SKM-1 treated with dmso at 0.1 percent for 144 hours (cell line): ENCODE measurements at regions not wholly inside any gene's neighbourhood (a gene's known extent, or its start where the extent isn't known, plus 50 kb on each side); places are given as distances from the start of the nearest gene placed in this dataset.
"Not testable (repeated sequence)": the region's sequence is repeated elsewhere in the genome, so short reads cannot be mapped to it uniquely, and the experiment has no call there.

ENCODE experiments used
- DNase-seq: peaks from one replicate; lab custom pipeline; 2025; ENCODE audit not compliant: unreplicated experiment; lab: John Stamatoyannopoulos, UW

DNA sequence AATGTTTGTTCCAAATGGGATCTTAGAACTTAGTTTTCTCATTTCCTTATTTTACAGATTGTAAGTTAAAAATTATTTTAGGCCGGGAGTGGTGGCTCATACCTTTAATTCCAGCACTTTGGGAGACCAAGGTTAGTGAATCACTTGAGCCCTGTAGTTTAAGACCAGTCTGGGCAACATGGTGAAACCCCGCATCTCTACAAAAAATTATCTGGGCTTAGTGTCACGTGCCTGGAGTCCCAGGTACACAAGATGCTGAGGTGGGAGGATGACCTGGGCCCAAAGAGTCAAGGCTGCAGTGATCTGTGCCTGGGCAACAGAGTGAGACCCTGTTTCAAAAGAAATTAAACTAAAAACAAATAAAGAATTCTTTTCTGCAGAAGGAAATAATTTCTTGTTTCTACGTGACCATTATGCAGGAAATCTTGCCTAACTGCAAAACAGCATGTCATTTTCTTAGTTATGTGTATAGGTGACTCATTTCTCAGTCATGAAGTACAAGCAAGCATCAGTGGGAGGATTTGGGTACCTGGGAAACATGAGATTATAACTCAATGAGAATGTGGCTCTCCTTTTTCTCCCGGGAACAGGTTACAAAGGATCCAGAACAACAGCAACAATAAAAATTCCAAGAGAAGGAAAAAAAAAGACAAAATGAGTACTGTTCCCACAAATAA lies 375.1 kb upstream of the ST8SIA4 start:
- DNase-seq = no peak

DNA sequence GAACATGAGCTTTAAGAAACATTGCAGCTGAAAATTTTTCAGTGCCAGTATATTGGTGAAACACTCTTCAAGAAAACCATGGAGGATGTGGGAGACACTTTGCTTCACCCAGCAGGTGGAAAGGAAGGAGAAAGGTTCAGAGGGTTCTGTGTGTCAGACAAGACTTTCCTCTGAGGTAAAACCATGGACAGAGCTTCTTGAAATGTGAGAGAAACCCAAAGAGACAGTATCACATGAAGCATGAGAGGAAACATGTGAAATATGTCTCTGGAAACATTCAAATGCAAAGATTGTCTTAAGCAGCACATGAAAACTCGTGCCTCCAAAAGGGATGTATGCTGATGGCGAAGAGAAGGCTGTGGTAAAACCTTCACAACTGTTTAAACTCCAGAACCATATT lies 368.9 kb upstream of the ST8SIA4 start:
- DNase-seq = no peak

DNA sequence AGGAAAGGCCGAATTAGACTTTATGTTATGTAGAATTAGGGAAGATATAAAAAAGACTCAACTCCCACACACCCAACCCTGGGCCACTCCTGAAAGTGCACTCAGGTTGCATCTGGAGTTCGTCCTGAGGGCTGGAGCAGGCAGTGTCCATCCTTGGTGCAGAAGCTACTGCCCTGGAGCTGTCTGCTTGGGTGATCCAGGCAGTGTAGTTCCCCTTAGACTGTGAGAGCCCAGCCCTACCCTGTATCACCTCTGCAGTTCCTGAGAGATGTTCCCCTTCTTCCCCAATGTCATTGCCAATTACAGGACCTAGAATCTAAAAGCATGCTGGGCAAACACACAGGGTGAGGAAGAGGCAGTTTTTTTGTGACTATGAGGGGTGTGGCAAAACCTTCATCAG lies 368.3 kb upstream of the ST8SIA4 start:
- DNase-seq = no peak

DNA sequence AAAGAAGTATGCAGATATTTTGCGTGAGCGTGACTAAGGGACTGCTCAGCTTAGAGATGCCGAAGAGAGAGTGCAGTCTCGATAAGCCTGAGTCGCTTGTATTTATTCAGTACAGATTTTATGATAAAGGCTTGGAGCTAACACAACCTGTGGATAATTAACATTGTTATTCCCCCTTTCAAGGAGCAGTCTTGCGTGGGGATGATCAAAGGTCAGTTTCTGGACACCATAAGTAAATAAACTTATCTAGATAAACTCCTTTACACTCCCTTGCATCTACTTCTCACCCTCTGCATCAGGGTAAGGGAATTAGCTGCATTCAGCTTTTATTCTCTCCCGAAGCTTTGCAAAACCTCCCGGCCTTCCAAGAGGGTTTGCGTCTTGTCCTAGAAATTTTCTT lies 357.8 kb upstream of the ST8SIA4 start:
- no peak for DNase-seq

DNA sequence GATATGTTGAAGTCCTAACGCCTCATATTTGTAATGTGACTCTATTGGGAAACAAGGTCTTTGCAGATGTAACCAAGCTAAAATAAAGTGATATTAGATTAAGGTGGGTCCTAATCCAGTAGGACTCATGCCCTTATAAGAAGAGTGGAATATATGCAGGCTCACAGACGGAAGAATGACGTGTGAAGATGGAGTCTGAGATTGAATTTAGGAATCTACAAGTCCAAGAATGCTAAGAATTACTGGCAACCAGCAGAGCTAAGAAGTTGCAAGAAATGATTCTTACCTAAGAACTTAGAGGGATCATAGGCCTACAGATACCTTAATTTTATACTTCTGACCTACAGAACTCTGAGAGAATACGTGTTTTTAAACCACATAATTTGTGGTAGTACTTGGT lies 350.0 kb upstream of the ST8SIA4 start:
- no peak for DNase-seq

DNA sequence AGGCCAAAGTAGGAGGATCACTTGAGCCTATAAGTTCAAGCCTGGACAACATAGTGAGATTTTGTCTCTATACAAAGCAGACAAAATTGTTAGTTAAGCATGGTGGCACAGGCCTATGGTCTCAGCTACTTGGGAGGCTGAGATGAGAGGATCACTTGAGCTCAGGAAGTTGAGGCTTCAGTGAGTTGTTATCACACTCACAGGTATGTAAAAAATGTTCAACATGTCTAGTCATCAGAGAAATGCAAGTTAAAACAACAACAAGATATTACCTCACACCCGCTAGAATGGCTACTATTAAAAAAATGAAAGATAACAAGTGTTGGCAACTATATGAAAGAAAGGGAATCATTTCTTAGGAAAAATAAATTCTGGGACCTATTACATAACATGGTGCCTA lies 341.5 kb upstream of the ST8SIA4 start:
- no peak for DNase-seq

DNA sequence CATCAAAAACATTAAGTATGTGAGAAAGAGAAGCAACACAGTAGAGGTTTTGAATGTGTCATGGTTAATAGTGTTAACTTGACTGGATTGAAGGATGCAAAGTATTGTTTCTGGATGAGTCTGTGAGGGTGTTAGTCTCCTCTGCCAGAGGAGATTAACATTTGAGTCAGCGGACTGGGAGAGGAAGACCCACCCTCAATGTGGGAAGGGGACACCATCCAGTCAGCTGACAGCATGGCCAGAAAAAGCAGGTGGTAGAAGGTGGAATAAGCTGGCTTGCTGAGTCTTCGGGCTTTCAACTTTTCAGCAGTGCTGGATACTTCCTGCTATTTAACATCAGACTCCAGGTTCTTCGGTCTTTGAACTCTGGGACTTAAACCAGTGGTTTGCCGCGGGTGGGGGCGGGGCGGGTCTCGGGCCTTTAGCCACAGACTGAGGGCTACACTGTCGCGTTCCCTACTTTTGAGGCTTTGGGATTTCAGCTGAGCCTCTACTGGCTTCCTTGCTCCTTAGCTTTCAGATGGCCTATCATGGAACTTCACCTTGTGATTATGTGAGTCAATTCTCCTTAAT lies 309.9 kb upstream of the ST8SIA4 start:
- no peak for DNase-seq

DNA sequence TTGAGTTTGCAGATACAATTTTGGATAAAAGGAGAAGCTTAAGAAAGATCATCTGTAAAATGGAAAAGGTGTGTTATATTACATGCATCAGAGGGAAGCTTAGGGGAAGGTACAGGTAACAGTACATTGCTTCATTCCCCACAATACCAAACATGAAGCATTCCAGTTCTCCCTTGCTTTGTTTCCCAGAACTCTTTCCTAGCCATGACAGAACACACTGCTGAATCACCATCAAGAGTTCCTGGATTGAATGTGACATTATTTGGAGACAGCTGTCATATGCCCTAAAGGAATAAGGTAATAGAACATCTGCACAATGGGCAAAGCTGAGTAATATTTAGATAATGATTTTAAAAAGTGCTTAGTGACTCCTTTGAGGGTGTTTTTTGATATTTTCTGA lies 303.5 kb upstream of the ST8SIA4 start:
- DNase-seq = no peak

DNA sequence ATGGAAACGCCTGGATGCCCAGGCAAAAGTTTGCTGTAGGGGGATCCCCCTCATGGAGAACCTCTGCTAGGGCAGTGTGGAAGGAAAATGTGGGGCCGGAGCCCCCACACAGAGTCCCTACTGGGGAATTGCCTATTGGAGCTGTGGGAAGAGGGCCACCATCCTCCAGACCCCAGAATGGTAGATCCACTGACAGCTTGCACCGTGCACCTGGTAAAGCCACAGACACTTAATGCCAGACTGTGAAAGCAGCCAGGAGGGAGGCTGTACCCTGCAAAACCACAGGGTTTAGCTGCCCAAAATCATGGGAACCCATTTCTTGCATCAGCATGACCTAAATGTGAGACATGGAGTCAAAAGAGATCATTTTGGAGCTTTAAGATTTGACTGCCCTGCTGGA lies 302.0 kb upstream of the ST8SIA4 start:
- DNase-seq = not testable (repeated sequence)

DNA sequence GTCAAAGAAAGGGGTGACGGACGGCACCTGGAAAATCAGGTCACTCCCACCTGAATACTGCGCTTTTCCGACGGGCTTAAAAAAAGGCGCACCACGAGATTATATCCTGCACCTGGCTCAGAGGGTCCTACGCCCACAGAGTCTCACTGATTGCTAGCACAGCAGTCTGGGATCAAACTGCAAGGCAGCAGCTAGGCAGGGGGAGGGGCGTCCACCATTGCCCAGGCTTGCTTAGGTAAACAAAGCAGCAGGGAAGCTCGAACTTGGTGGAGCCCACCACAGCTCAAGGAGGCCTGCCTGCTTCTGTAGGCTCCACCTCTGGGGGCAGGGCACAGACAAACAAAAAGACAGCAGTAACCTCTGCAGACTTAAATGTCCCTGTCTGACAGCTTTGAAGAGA lies 277.3 kb upstream of the ST8SIA4 start:
- not testable (repeated sequence) for DNase-seq

DNA sequence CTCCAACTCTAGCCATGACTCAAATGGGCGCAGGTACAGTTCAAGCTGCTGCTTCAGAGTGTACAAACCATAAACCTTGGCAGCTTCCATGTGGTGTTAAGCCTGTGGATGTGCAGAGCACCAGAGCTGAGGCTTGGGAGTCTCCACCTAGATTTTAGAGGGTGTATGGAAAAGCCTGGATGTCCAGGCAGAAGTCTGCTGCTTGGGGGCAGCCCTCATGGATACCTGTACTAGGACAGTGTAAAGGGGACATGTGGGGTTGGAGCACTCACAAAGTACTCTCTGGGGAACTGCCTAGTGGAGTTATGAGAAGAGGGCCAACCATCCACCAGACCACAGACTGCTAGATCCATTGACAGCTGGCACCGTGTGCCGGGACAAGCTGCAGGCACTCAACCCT lies 273.5 kb upstream of the ST8SIA4 start:
- DNase-seq = no peak

DNA sequence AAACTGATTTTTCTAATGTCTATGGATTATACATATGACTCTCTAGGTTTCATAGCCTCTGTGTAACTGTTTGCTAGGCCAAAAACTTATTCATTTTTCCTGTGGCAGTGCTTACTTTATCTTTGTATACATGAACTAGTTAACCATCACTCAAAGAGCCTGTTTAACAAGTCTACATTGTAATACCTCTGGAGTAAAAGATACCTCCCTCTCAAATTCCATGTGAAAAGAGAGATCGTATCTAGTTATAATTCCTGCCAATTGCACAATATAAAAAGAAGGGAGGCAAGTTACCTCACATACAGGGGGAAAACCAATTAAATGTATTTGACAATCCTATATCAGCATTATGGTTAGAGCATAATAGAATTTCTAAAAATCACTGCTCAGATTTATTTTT lies 271.9 kb upstream of the ST8SIA4 start:
- no peak for DNase-seq

DNA sequence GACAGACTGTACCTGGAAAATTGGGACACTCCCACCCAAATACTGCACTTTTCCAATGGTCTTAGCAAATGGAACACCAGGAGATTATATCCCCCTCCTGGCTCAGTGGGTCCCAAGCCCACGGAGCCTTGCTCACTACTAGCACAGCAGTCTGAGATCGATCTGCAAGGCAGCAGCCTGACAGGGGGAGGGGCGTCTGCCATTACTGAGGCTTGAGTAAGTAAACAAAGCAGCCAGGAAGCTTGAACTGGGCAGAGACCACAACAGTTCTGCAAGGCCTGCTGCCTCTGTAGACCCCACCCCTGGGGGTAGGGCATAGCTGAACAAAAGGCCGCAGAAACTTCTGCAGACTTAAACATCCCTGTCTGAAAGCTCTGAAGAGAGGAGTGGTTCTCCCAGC lies 260.0 kb upstream of the ST8SIA4 start:
- DNase-seq = no peak

DNA sequence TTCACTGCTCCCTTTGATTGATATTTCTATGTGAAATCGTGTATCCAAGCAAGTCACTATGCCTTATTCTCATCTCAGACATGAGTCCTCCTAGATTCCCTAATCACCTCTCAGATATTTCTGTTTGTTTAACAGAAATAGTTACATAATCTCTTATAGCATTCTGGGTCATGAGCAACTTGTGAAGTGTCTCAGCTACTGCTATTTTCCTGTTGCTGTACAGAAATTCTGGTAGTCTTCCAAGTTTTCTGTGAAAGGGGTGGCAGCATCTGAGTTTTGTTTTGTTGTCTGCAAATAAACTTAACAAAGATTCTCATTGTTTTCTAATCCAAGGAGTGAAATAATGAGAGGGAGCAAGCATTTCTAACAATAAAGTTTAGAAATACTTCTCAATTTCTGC lies 256.9 kb upstream of the ST8SIA4 start:
- no peak for DNase-seq

DNA sequence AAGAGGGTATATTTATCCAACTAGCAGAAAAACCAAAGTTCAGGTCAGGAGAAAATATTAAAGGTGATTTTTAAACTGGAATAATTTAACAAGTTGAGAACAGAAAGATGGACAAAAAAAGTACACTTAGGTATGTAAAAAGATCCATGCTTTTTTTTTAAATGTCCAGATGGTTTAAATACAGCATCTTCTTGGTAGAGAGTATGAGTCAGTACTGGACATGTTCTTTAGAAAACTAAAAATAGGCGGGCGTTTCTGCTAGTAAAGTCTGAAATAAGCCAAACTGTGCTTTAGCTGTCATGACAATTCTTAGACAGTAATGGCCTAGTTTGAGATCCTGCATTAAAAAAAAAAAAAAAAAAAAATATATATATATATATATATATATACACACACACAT lies 255.9 kb upstream of the ST8SIA4 start:
- DNase-seq = no peak

DNA sequence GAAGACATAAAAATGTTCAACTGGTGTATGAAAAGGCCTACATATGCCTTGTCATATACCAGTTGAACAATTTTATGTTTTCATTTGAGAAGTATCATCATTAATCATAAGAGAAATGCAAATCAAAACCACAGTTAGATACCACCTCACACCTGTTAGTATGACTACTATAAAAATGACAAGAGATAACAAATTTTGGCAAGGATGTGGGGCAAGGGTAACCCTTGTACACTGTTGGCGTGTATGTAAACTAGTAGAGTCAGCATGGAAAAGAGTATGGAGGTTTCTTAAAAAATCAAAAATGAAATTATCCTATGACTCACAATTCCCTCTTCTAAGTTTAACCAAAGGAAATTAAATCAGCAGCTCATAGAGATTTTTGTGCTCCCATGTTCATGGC lies 250.4 kb upstream of the ST8SIA4 start:
- no peak for DNase-seq

DNA sequence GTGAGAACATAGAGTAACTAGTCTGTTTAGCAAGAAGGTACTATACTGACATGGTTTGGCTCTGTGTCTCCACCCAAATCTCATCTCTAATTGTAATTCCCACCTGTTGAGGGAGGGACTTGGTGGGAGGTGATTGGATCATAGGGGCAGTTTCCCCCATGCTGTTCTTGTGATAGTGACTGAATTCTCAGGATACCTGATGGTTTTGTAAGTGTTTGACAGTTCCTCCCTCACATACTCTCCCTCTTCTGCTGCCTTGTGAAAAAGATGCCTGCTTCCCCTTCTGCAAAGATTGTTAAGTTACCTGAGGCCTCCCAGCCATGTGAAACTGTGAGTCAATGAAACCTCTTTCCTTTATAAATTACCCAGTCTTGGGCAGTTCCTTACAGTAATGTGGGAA lies 240.4 kb upstream of the ST8SIA4 start:
- no peak for DNase-seq

DNA sequence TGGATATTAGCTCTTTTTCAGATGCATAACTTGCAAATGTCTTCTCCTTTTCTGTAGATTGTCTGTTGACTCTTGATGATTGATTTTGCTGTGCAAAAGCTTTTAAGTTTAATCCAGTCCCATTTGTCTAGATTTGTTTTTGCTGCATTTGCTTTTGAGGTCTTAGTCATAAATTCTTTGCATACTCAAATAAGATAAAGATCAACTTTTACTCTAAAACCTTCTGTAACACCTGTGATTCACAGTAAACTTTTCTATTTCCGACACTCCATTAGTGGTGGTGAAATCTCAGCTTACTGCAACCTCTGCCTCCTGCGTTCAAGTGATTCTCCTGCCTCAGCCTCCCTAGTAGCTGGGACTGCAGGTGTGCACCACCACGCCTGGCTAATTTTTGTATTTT lies 239.0 kb upstream of the ST8SIA4 start:
- DNase-seq = no peak

DNA sequence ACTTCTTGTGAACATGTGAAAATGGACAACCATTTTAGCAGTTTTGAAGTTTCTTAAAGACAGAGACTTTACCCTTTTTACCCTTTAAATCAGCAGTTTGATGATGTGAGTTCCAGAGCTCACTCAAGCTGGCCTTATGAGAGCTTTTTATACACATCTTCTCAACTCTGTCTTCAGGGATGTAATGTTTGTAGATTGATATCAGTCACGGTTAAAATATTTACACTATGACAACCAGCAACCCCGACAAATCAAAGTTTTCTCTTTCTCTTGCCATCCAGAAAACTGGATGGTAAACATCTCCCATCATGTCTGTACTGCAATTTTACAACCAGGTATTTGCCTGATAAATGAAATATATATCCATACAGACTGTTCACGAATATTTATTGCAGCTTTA lies 233.4 kb upstream of the ST8SIA4 start:
- no peak for DNase-seq

DNA sequence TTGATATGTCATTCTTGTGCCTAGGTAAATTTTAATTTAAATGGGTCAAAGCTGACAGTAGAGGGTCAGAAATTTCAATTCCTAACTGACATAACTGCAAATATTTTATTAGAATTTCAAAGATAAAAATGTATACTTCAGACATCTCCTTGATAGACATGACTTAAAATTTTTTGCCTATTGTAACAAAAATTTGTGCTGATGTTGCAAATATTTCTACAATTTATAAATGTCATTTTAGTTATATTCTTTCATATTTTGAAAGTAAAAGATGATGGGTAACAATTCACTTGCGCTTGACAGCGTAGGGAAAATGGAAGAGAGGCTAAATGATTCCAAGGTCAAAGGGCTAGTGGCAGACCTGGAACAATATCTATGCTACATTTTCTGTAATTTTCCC lies 220.3 kb upstream of the ST8SIA4 start:
- DNase-seq = no peak

DNA sequence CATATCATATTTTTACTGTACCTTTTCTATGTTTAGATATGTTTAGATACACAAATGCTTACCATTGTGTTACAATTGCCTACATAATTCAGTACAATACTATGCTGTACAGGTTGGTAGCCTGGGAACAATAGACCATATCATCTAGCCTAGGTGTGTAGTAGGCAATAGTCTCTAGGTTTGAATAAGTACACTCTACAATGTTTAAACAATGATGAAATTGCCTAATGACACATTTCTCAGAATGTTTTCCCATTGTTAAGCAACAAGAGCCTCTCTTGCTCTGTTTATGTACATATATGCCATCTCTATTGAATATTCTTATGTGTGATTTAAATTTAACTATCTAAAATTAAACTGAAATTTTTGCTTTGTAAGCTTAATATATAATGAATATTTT lies 209.6 kb upstream of the ST8SIA4 start:
- DNase-seq = no peak

DNA sequence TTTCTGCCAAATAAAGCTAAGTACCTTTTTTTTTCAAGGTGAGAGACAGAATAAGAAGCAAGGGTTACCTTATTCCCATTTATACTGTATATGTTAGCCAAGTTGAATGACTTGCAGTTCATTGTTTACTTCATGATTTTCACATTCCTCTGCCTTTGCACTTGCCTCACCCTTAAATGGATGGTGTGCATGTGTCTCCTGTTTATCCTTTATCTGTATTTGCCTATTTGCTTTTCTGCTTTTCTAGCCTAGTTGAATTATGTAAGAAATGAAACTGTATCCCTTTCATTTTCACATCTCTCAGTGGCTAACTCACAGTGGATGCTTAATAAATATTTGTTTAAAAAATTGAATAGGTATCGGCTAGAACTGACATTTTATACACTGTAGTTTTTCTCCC lies 200.8 kb upstream of the ST8SIA4 start:
- DNase-seq = no peak

DNA sequence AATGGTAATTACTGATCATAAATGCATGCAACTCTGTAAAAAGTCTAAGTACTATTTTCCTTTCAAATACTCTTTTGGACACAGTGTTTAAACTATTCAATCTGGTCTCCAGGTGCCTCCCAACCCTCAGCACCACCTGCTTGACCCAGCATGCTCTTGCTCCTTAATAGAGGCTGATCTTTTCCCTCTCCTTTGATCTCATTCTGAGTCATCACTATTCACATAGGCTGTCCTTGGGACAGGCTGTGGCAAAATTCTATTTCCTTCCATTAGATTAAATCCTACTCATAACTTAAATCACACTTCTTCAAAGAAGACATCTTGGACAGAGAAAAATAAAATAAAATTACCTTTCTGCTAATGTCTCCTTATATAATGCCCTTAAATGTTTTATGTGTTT lies 199.4 kb upstream of the ST8SIA4 start:
- DNase-seq = no peak
